Endothelial cell of umbilical vein (primary cell): ENCODE measurements at regions not wholly inside any gene's neighbourhood (a gene's known extent, or its start where the extent isn't known, plus 50 kb on each side); places are given as distances from the start of the nearest gene placed in this dataset.

ENCODE experiments used
- BruUV-seq: library from RNA; stranded (reverse); fragments of 400-500 nt; replicated peaks from 2 replicates; lab custom pipeline; 2021; lab: Mats Ljungman, UMichigan
- CTCF ChIA-PET: fragments of 300-600, 350-600 bp; sonication (Branson Sonifier 250); formaldehyde crosslinking; loops from one replicate; lab custom pipeline; 2021; ENCODE audit warnings: antibody characterized with exemption, inconsistent platforms; lab: Charles Lee
- POLR2A ChIA-PET: fragments of 300-600, 350-600 bp; sonication (Branson Sonifier 250); formaldehyde crosslinking; loops from one replicate; lab custom pipeline; 2021; ENCODE audit warnings: antibody characterized with exemption, inconsistent platforms; lab: Charles Lee
- DNase-seq: peaks from one replicate; pipeline ENCODE4 v3.0.0-alpha.2; 2011; ENCODE audit warnings: low read depth, low spot score
- FAIRE-seq: peaks from 2 replicates; lab custom pipeline; 2011; peaks lifted over from hg19 to GRCh38; lab: Jason Lieb, UNC
- H2AFZ ChIP-seq: 2 replicates; pipeline ENCODE4 v1.6.0; 2012; ENCODE audit warnings: low read depth, low read length, control low read depth, inconsistent platforms
- H3K27ac ChIP-seq: 2 replicates; pipeline ENCODE4 v1.5.1; 2011; ENCODE audit warnings: low read depth, mild to moderate bottlenecking, control low read depth, low read length, moderate library complexity; ENCODE audit not compliant: insufficient read depth
- H3K27me3 ChIP-seq, 2 experiments: 2 replicates each; pipeline versions ENCODE4 v1.6.0 to v1.6.1; 2011; ENCODE audit warnings: low read length in 2 of 2, mixed read lengths in 1 of 2; ENCODE audit not compliant: control insufficient read depth in 2 of 2, insufficient read depth in 2 of 2
- H3K36me3 ChIP-seq, 2 experiments: 2 replicates in 1 of 2; 3 replicates in 1 of 2; pipeline ENCODE4 v1.5.1; 2011; ENCODE audit warnings: low read length in 2 of 2, mild to moderate bottlenecking in 1 of 2, moderate library complexity in 1 of 2; ENCODE audit not compliant: control insufficient read depth in 2 of 2, insufficient read depth in 2 of 2; ENCODE audit errors: extremely low read depth in 1 of 2
- H3K4me1 ChIP-seq: 3 replicates; pipeline ENCODE4 v1.5.1; 2011; ENCODE audit warnings: mild to moderate bottlenecking, low read length; ENCODE audit not compliant: control insufficient read depth, insufficient read depth; ENCODE audit errors: extremely low read depth
- H3K4me2 ChIP-seq: 2 replicates; pipeline ENCODE4 v1.6.1; 2011; ENCODE audit warnings: low read length, control low read depth, mixed read lengths; ENCODE audit not compliant: insufficient read depth
- H3K4me3 ChIP-seq, 3 experiments: fragments of 200-600 bp in 1 of 3; sonication (generic), shearing (Covaris generic) in 1 of 3; replicated peaks in 1 of 3; 2 replicates each; pipeline ENCODE4 v1.5.1; 2011 to 2016; ENCODE audit warnings: control low read depth in 3 of 3, low read length in 3 of 3, mild to moderate bottlenecking in 2 of 3, inconsistent platforms in 1 of 3, low read depth in 1 of 3, moderate library complexity in 1 of 3; ENCODE audit not compliant: insufficient read depth in 1 of 3
- H3K79me2 ChIP-seq: 2 replicates; pipeline ENCODE4 v1.6.0; 2012; ENCODE audit warnings: low read length, inconsistent platforms; ENCODE audit not compliant: control insufficient read depth, insufficient read depth
- H3K9ac ChIP-seq: replicated peaks from 2 replicates; pipeline ENCODE3; 2011; ENCODE audit warnings: low read length, control low read depth; ENCODE audit not compliant: insufficient read depth; ENCODE audit errors: extremely low read depth
- H3K9me1 ChIP-seq: replicated peaks from 3 replicates; pipeline ENCODE4 v1.6.0; 2011; ENCODE audit warnings: mild to moderate bottlenecking, low read length; ENCODE audit not compliant: control insufficient read depth, insufficient read depth; ENCODE audit errors: extremely low read depth
- H3K9me3 ChIP-seq: replicated peaks from 2 replicates; pipeline ENCODE4 v1.5.1; 2012; ENCODE audit warnings: low read length, inconsistent platforms; ENCODE audit not compliant: control insufficient read depth, insufficient read depth
- H4K20me1 ChIP-seq: replicated peaks from 2 replicates; pipeline ENCODE3; 2011; ENCODE audit warnings: mild to moderate bottlenecking, low read length; ENCODE audit not compliant: control insufficient read depth, insufficient read depth; ENCODE audit errors: extremely low read depth
- EZH2 ChIP-seq: IDR thresholded peaks from 2 replicates; pipeline ENCODE4 v1.6.1; 2012; ENCODE audit warnings: borderline replicate concordance, low read depth, mild to moderate bottlenecking, moderate library complexity, low read length, inconsistent platforms; ENCODE audit not compliant: severe bottlenecking
- FOS ChIP-seq: IDR thresholded peaks from 2 replicates; pipeline ENCODE4 v1.6.1; 2011; ENCODE audit warnings: mild to moderate bottlenecking, low read length, moderate library complexity, borderline replicate concordance; ENCODE audit not compliant: insufficient read depth
- GATA2 ChIP-seq: IDR thresholded peaks from 2 replicates; pipeline ENCODE4 v1.7.0; 2011; ENCODE audit warnings: low read depth, mild to moderate bottlenecking, moderate library complexity, mixed read lengths, low read length; ENCODE audit not compliant: insufficient read length, insufficient read depth
- JUN ChIP-seq: IDR thresholded peaks from 2 replicates; pipeline ENCODE4 v1.6.1; 2011; ENCODE audit warnings: borderline replicate concordance, low read depth; ENCODE audit not compliant: insufficient read length, insufficient read depth
- MYC ChIP-seq: IDR thresholded peaks from one replicate; pipeline ENCODE4 v1.6.1; 2011; ENCODE audit warnings: mild to moderate bottlenecking, low read depth, low read length
- POLR2A ChIP-seq: IDR thresholded peaks from 2 replicates; pipeline ENCODE4 v1.6.1; 2012; ENCODE audit warnings: low read depth, mild to moderate bottlenecking, control low read depth, low read length
- POLR2AphosphoS5 ChIP-seq: IDR thresholded peaks from 2 replicates; pipeline ENCODE4 v1.6.1; 2012; ENCODE audit warnings: low read depth, mild to moderate bottlenecking, control low read depth, low read length, moderate library complexity; ENCODE audit not compliant: insufficient read depth
- dilution Hi-C: fragments of 300-500 bp; cut with MboI; formaldehyde crosslinking; loops from one replicate; pipeline ENCODE4 v1.15.0; 2019; ENCODE audit warnings: low sequenced_read_pairs; ENCODE audit not compliant: extremely low pct_ligation_motif_present
- intact Hi-C: fragments of 100-400 bp; cut with micrococcal nuclease; formaldehyde crosslinking; loops from one replicate; pipeline ENCODE4 v1.10.0; 2022
- TF ChIP-seq, protein P1 (sequence below): IDR thresholded peaks from 2 replicates; pipeline ENCODE4 v1.6.1; 2011; ENCODE audit not compliant: insufficient read depth, insufficient read length
- TF ChIP-seq, protein P2 (sequence below), 2 donors: IDR thresholded peaks; 1 replicate in 1 of 2; 2 replicates in 1 of 2; pipeline ENCODE4 v1.5.1; 2011; ENCODE audit warnings: low read length in 2 of 2, mild to moderate bottlenecking in 2 of 2, moderate library complexity in 2 of 2, control low read depth in 1 of 2, inconsistent platforms in 1 of 2, low read depth in 1 of 2; ENCODE audit not compliant: insufficient read depth in 1 of 2; ENCODE audit errors: extremely low read depth in 1 of 2

GRCh38 chr2:23122681-23123215 lies 262.2 kb upstream of the KLHL29 start:
- Histone ChIP-seq H3K27ac (no peak overlapping the region), H3K9ac (no peak overlapping the region), H3K4me3 (no peak overlapping the region), H3K9me1 (no peaks in the 10 kb centered on the region), H3K4me2 (no peak overlapping the region), H3K79me2 (no peaks in the 10 kb centered on the region), H4K20me1 (no peaks in the 10 kb centered on the region), H3K36me3 (no peaks in the 10 kb centered on the region), H2AFZ (no peak overlapping the region), H3K27me3 (no peaks in the 10 kb centered on the region), H3K4me1 (no peaks in the 10 kb centered on the region), H3K9me3 (peaks cover 2% of the 10 kb centered on the region)
- TF ChIP-seq EZH2 (no peak), JUN (no peak), FOS (no peak), POLR2A (no peak), MYC (no peak), GATA2 (no peak), POLR2AphosphoS5 (no peak)
- TF ChIP-seq, protein P1, sequence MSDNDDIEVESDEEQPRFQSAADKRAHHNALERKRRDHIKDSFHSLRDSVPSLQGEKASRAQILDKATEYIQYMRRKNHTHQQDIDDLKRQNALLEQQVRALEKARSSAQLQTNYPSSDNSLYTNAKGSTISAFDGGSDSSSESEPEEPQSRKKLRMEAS: no peak
- TF ChIP-seq, protein P2, sequence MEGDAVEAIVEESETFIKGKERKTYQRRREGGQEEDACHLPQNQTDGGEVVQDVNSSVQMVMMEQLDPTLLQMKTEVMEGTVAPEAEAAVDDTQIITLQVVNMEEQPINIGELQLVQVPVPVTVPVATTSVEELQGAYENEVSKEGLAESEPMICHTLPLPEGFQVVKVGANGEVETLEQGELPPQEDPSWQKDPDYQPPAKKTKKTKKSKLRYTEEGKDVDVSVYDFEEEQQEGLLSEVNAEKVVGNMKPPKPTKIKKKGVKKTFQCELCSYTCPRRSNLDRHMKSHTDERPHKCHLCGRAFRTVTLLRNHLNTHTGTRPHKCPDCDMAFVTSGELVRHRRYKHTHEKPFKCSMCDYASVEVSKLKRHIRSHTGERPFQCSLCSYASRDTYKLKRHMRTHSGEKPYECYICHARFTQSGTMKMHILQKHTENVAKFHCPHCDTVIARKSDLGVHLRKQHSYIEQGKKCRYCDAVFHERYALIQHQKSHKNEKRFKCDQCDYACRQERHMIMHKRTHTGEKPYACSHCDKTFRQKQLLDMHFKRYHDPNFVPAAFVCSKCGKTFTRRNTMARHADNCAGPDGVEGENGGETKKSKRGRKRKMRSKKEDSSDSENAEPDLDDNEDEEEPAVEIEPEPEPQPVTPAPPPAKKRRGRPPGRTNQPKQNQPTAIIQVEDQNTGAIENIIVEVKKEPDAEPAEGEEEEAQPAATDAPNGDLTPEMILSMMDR (IDR thresholded peaks at IDR 0.05; ENCODE audit: extremely low read depth in 1 of 2, insufficient read depth in 1 of 2, low read depth in 1 of 2, low read length in 2 of 2): no peak
- no peak for DNase-seq
- FAIRE-seq: no peak
- no TSS peak for BruUV-seq
- dilution Hi-C loops: no loop called here
- CTCF ChIA-PET: no interaction called here
- intact Hi-C loops: no loop called here
- POLR2A ChIA-PET: no interaction called here
